ENCODE measurements at regions not wholly inside any gene's neighbourhood (a gene's known extent, or its start where the extent isn't known, plus 50 kb on each side); places are given as distances from the start of the nearest gene placed in this dataset.

DNA sequence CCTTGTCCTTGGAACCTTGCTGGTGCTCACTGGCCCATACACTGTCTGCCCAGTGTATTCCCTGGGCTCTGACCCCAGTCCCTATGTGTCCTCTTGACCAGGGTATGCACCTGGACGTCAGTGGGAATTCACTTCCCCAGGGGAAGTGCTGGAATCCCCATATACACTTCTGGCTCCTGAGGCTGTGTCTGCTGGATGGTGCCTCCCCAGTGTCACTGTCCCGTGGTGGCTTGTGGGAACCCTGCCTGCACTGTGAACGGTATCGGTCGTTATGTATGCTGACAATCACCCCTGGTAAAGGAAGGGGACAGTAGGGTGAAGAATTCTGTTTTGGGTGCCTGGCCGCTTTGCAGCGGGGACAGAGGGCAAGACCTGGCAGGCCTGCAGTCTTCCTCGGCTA, 95.9 kb downstream of the RRM1 start:
- no peak overlapping the region for H3K4me3 Mint-ChIP-seq
- no peaks in the 10 kb centered on the region for H3K4me1 Mint-ChIP-seq (ENCODE audit: low read depth in 2 of 2)
- no peaks in the 10 kb centered on the region for H3K36me3 Mint-ChIP-seq (ENCODE audit: insufficient read depth)
- DNase-seq, result no peak
- no peak for ATAC-seq (replicated peaks)
- H3K27ac Mint-ChIP-seq, result no peak overlapping the region
- H3K27me3 Mint-ChIP-seq, result peaks cover 24 to 31% of the 10 kb centered on the region in 2 donors
- no peaks in the 10 kb centered on the region for H3K9me3 Mint-ChIP-seq

DNA sequence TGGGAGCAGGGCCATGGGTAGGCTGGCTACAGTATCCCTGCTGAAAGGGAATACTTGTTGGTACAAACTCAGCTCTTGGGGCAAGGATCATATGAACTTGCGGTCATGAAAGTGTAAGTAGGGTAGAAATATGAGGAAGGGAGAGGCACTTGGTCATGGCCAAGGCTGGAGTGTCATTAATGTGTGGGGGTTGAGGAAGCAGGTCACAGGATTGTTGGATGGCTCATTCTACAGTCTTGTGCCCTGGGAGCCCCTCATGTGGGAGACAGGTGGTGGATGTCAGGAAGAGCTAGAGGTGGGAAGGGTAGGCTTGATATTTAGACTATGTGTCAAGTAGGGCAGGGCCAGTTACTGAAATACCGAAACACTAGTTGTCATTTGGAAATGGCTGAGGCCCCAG, 95.5 kb downstream of the RRM1 start:
- Mint-ChIP-seq H3K27me3 (peaks cover 23 to 29% of the 10 kb centered on the region in 2 donors), H3K27ac (no peak overlapping the region), H3K9me3 (no peaks in the 10 kb centered on the region), H3K36me3 (ENCODE audit: insufficient read depth) (no peaks in the 10 kb centered on the region), H3K4me1 (ENCODE audit: low read depth in 2 of 2) (no peaks in the 10 kb centered on the region), H3K4me3 (no peak overlapping the region)
- no peak for ATAC-seq (replicated peaks)
- no peak for DNase-seq

Data from effector memory CD8-positive, alpha-beta T cell (primary cell).